Activated CD4-positive, alpha-beta T cell treated with anti-CD3 and anti-CD28 coated beads, Interleukin-2, amount 10 ng/mL, durations not matched to agents 7 days and 5 days (primary cell): ENCODE measurements at regions not wholly inside any gene's neighbourhood (a gene's known extent, or its start where the extent isn't known, plus 50 kb on each side); places are given as distances from the start of the nearest gene placed in this dataset.

Experiments used
- CTCF ChIA-PET: fragments of 350-600 bp; sonication (Branson Sonifier 250); formaldehyde crosslinking; loops from one replicate; lab custom pipeline; 2021; ENCODE audit warnings: antibody characterized with exemption; lab: Charles Lee
- POLR2A ChIA-PET: fragments of 350-600 bp; sonication (Branson Sonifier 250); formaldehyde crosslinking; loops from one replicate; lab custom pipeline; 2021; ENCODE audit warnings: antibody characterized with exemption; lab: Charles Lee
- DNase-seq: peaks from one replicate; pipeline ENCODE4 v3.0.0-alpha.2; 2020
- H3K27ac Mint-ChIP-seq: one replicate; pipeline ENCODE4 v1.8.0; 2021; ENCODE audit warnings: mild to moderate bottlenecking, moderate library complexity, mixed read lengths
- H3K27me3 Mint-ChIP-seq: one replicate; pipeline ENCODE4 v1.8.0; 2021; ENCODE audit warnings: mixed read lengths
- H3K36me3 Mint-ChIP-seq: one replicate; pipeline ENCODE4 v1.8.0; 2021; ENCODE audit warnings: low read depth, mixed read lengths
- H3K4me1 Mint-ChIP-seq: one replicate; pipeline ENCODE4 v1.8.0; 2021; ENCODE audit warnings: mixed read lengths
- H3K4me3 Mint-ChIP-seq: one replicate; pipeline ENCODE4 v1.8.0; 2021; ENCODE audit warnings: mild to moderate bottlenecking, moderate library complexity, mixed read lengths
- H3K9me3 Mint-ChIP-seq: one replicate; pipeline ENCODE4 v1.8.0; 2021; ENCODE audit warnings: mixed read lengths

- no peak for DNase-seq
- H3K27ac Mint-ChIP-seq = no peak overlapping the region
- no peaks in the 10 kb centered on the region for H3K4me1 Mint-ChIP-seq
- H3K27me3 Mint-ChIP-seq = no peaks in the 10 kb centered on the region
- H3K36me3 Mint-ChIP-seq = no peaks in the 10 kb centered on the region
- no peaks in the 10 kb centered on the region for H3K9me3 Mint-ChIP-seq
- ChIA-PET CTCF (interaction anchor here (0.9 kb wide), 1 partner anchor 10 kb away, joined by 3 read pairs; no protein-coding TSS in a partner anchor), POLR2A (no interaction called here)
- H3K4me3 Mint-ChIP-seq = no peak overlapping the region
These were observed 413.9 kb downstream of the LRRIQ3 start for GRCh38 chr1:73784026-73784425.

DNA sequence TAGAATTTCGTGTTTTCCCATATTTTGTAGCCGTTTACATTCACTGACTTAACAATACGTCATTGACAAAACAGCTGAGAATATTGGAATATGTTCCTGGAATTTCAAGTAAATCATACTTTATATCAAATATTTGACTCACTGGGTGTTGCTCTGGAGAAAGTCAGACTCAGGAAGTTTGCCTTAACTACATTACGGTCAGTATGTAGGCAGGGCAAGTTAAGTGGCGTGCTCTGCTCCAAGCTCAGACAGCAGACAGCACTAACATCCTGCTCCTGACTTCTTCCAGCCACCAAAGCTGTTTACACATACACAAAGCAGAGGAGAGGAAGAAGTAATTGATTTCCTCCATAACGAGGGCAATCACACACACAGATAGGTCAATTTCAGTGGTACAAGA, 414.6 kb downstream of the LRRIQ3 start:
- Mint-ChIP-seq H3K9me3 (no peaks in the 10 kb centered on the region), H3K27ac (no peak overlapping the region), H3K27me3 (no peaks in the 10 kb centered on the region), H3K36me3 (no peaks in the 10 kb centered on the region), H3K4me1 (no peaks in the 10 kb centered on the region), H3K4me3 (no peak overlapping the region)
- DNase-seq = no peak
- ChIA-PET CTCF (no interaction called here), POLR2A (no interaction called here)

- POLR2A ChIA-PET = no interaction called here
- H3K36me3 Mint-ChIP-seq = no peaks in the 10 kb centered on the region
- no peak overlapping the region for H3K4me3 Mint-ChIP-seq
These were observed 415.1 kb downstream of the LRRIQ3 start for GRCh38 chr1:73782901-73783300.

DNA sequence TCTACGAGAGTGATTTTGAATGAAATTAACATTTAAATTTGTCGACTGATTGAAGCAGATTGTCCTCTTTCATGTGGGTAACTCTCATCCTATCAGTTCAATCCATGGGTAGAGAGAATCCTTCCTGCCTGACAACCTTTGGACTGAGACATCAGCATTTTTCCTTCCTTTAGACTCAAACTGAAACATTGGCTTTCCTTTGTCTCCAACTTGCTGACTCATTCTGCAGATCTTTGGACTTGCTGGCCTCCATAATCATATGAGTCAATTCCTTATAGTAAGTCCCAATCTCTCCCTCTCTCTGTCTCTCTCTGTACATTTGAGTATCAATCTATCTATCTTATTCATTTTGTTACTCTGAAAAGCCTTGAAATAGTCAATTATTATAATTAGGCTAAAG, 416.7 kb downstream of the LRRIQ3 start:
- no peak overlapping the region for H3K4me3 Mint-ChIP-seq
- H3K4me1 Mint-ChIP-seq = no peaks in the 10 kb centered on the region
- no peaks in the 10 kb centered on the region for H3K9me3 Mint-ChIP-seq
- H3K36me3 Mint-ChIP-seq = no peaks in the 10 kb centered on the region
- ChIA-PET CTCF (no interaction called here), POLR2A (no interaction called here)
- H3K27me3 Mint-ChIP-seq = no peaks in the 10 kb centered on the region
- no peak for DNase-seq
- H3K27ac Mint-ChIP-seq = no peak overlapping the region

More at GRCh38 chr1:73782901-73783300, 415.1 kb downstream of the LRRIQ3 start:
- H3K27ac Mint-ChIP-seq = no peak overlapping the region
- no peaks in the 10 kb centered on the region for H3K4me1 Mint-ChIP-seq
- H3K27me3 Mint-ChIP-seq = no peaks in the 10 kb centered on the region
- CTCF ChIA-PET = no interaction called here
- H3K9me3 Mint-ChIP-seq = no peaks in the 10 kb centered on the region
- no peak for DNase-seq

DNA sequence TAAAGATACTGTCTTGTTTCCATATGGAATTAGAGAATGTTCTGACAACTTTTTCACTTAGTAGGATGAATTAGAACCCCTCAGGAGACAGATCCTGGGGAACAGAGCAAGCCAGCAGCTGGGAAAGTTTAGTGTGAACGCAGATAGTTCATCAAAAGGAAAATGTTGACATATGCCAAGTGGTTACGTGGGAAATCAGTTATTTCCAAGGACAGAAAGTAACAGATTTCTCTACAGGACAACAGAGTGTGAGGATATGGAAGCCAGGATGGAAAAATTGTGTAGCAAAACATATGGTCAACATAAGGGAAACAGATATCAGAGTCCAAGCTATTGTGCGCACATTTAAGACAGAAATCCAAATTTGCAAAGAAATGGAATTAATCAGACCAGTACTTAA, 419.5 kb downstream of the LRRIQ3 start:
- no peaks in the 10 kb centered on the region for H3K9me3 Mint-ChIP-seq
- no peaks in the 10 kb centered on the region for H3K27me3 Mint-ChIP-seq
- no peak overlapping the region for H3K27ac Mint-ChIP-seq
- H3K4me1 Mint-ChIP-seq = no peaks in the 10 kb centered on the region
- no peak overlapping the region for H3K4me3 Mint-ChIP-seq
- no peak for DNase-seq
- POLR2A ChIA-PET = no interaction called here
- H3K36me3 Mint-ChIP-seq = no peaks in the 10 kb centered on the region
- CTCF ChIA-PET = no interaction called here

- H3K27ac Mint-ChIP-seq = no peak overlapping the region
- H3K9me3 Mint-ChIP-seq = no peaks in the 10 kb centered on the region
- no peaks in the 10 kb centered on the region for H3K36me3 Mint-ChIP-seq
- DNase-seq = no peak
- H3K27me3 Mint-ChIP-seq = no peaks in the 10 kb centered on the region
- CTCF ChIA-PET = no interaction called here
- H3K4me1 Mint-ChIP-seq = no peaks in the 10 kb centered on the region
- H3K4me3 Mint-ChIP-seq = no peak overlapping the region
- POLR2A ChIA-PET = no interaction called here
These were observed 422.1 kb downstream of the LRRIQ3 start for GRCh38 chr1:73775896-73776295.

- H3K36me3 Mint-ChIP-seq = no peaks in the 10 kb centered on the region
These were observed 425.0 kb downstream of the LRRIQ3 start for GRCh38 chr1:73772941-73773340.

DNA sequence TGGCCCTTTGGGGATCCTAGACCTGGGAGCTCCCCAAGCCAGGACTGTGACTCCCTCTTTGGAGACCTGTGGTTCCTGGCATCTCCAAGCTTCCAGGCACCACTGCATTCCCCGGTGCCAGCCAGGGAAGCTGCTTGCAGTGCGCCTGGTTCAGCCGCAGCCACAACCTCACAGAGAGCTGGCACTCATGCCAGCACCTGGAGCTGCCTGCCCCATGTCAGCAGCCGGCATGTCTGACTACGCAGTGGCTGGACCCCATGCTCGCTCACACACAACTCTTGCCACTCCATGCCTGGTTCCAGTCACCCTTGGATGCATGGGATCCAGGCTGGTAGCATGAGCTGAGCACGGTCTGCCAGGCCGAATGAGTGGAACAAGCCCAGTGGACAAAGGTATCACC, 426.6 kb downstream of the LRRIQ3 start:
- Mint-ChIP-seq H3K27ac (no peak overlapping the region), H3K4me3 (no peak overlapping the region), H3K4me1 (no peaks in the 10 kb centered on the region), H3K36me3 (no peaks in the 10 kb centered on the region), H3K9me3 (no peaks in the 10 kb centered on the region), H3K27me3 (no peaks in the 10 kb centered on the region)
- no peak for DNase-seq
- ChIA-PET POLR2A (no interaction called here), CTCF (no interaction called here)

More at GRCh38 chr1:73772941-73773340, 425.0 kb downstream of the LRRIQ3 start:
- ChIA-PET POLR2A (no interaction called here), CTCF (no interaction called here)
- Mint-ChIP-seq H3K4me3 (no peak overlapping the region), H3K27ac (no peak overlapping the region), H3K27me3 (no peaks in the 10 kb centered on the region), H3K9me3 (no peaks in the 10 kb centered on the region), H3K4me1 (no peaks in the 10 kb centered on the region)
- DNase-seq = no peak

GRCh38 chr1:73770109-73770905, 427.7 kb downstream of the LRRIQ3 start:
- POLR2A ChIA-PET = no interaction called here
- Mint-ChIP-seq H3K27ac (no peak overlapping the region), H3K4me1 (no peaks in the 10 kb centered on the region), H3K36me3 (no peaks in the 10 kb centered on the region), H3K9me3 (no peaks in the 10 kb centered on the region), H3K27me3 (no peaks in the 10 kb centered on the region), H3K4me3 (no peak overlapping the region)
- no peak for DNase-seq
- CTCF ChIA-PET = no interaction called here

GRCh38 chr1:73766786-73767348, 431.1 kb downstream of the LRRIQ3 start:
- no peak for DNase-seq
- no peaks in the 10 kb centered on the region for H3K9me3 Mint-ChIP-seq
- no peaks in the 10 kb centered on the region for H3K36me3 Mint-ChIP-seq
- H3K27me3 Mint-ChIP-seq = no peaks in the 10 kb centered on the region
- H3K27ac Mint-ChIP-seq = no peak overlapping the region
- H3K4me1 Mint-ChIP-seq = no peaks in the 10 kb centered on the region
- POLR2A ChIA-PET = no interaction called here
- CTCF ChIA-PET = no interaction called here
- no peak overlapping the region for H3K4me3 Mint-ChIP-seq

GRCh38 chr1:73765551-73766233, 432.3 kb downstream of the LRRIQ3 start:
- ChIA-PET CTCF (no interaction called here), POLR2A (no interaction called here)
- H3K4me3 Mint-ChIP-seq = no peak overlapping the region
- no peak overlapping the region for H3K27ac Mint-ChIP-seq
- no peaks in the 10 kb centered on the region for H3K36me3 Mint-ChIP-seq
- DNase-seq = no peak
- no peaks in the 10 kb centered on the region for H3K27me3 Mint-ChIP-seq
- H3K9me3 Mint-ChIP-seq = no peaks in the 10 kb centered on the region
- no peaks in the 10 kb centered on the region for H3K4me1 Mint-ChIP-seq

GRCh38 chr1:73761559-73761958, 436.4 kb downstream of the LRRIQ3 start:
- Mint-ChIP-seq H3K27ac (no peak overlapping the region), H3K36me3 (no peaks in the 10 kb centered on the region), H3K4me3 (no peak overlapping the region), H3K27me3 (no peaks in the 10 kb centered on the region), H3K9me3 (no peaks in the 10 kb centered on the region), H3K4me1 (no peaks in the 10 kb centered on the region)
- no peak for DNase-seq
- ChIA-PET CTCF (no interaction called here), POLR2A (no interaction called here)

- no peak for DNase-seq
- Mint-ChIP-seq H3K27ac (no peak overlapping the region), H3K36me3 (no peaks in the 10 kb centered on the region), H3K9me3 (no peaks in the 10 kb centered on the region), H3K4me1 (no peaks in the 10 kb centered on the region), H3K4me3 (no peak overlapping the region), H3K27me3 (no peaks in the 10 kb centered on the region)
- ChIA-PET CTCF (no interaction called here), POLR2A (no interaction called here)
These were observed 439.0 kb downstream of the LRRIQ3 start for GRCh38 chr1:73759011-73759410.
